ENCODE measurements at regions not wholly inside any gene's neighbourhood (a gene's known extent, or its start where the extent isn't known, plus 50 kb on each side); places are given as distances from the start of the nearest gene placed in this dataset.

DNA sequence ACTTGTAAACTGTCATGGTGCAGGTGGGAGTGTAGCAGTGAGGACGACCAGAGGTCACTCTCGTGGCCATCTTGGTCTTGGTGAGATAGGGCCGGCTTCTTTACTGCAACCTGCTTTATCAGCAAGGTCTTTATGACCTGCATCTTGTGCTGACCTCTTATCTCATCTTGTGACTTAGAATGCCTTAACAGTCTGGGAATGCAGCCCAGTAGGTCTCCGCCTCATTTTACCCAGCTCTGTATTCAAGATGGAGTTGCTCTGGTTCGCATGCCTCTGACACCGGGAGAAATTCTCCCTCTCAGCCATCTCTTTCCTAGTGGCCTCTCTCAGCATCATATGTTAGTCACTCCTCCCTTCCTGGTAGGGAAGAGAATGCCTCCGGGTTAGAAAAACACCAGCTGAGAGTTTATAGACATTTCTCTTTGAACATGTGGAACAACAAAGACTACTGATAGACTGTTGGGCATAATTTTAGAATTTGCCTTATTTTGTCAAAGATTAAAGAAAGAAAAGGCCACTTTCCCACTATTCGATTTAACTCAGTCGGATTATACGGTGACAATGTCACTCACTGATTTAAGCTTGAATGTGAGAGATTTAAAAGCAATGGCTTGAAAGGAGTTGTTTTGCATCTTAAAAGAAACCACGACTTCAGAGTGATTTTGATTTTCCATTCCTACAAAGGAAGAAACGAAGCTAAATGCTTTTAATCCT, 67.9 kb upstream of the SNX9 start:
- DNase-seq (ENCODE audit: low read depth, low spot score): no peak
- Histone ChIP-seq H3K27me3 (ENCODE audit: insufficient read depth, low read length) (no peaks in the 10 kb centered on the region), H3K4me3 (replicated peaks in 1 of 2; ENCODE audit: low read depth in 1 of 2, low read length in 2 of 2) (no peak overlapping the region), H2AFZ (ENCODE audit: low read depth, low read length, poor library complexity, severe bottlenecking) (no peak overlapping the region), H3K9me2 (ENCODE audit: insufficient read depth) (no peaks in the 10 kb centered on the region), H3K9ac (ENCODE audit: low read length) (no peak overlapping the region), H4K20me1 (ENCODE audit: insufficient read depth) (no peaks in the 10 kb centered on the region), H3K4me1 (ENCODE audit: control insufficient read depth in 1 of 2, insufficient read depth in 2 of 2, low read length in 2 of 2) (peaks cover under 1 to 32% of the 10 kb centered on the region in 2 experiments), H3K36me3 (ENCODE audit: control insufficient read depth in 1 of 2, insufficient read depth in 2 of 2, low read length in 2 of 2) (no peaks in the 10 kb centered on the region), H3K9me3 (ENCODE audit: control insufficient read depth in 1 of 2, insufficient read depth in 1 of 2, low read depth in 1 of 2, low read length in 2 of 2) (no peaks in the 10 kb centered on the region), H3K4me2 (ENCODE audit: low read length) (no peak overlapping the region), H3K27ac (ENCODE audit: low read depth, low read length) (no peak overlapping the region), H3K79me2 (ENCODE audit: insufficient read depth, low read length) (no peaks in the 10 kb centered on the region)
- BruUV-seq (replicated peaks): no TSS peak
- intact Hi-C loops (cut with micrococcal nuclease): loop anchor here (5.0 kb wide), 1 partner anchor 377 kb away; no protein-coding TSS in a partner anchor
- ChIA-PET POLR2A (no interaction called here), CTCF (interaction anchor here (0.9 kb wide), 1 partner anchor 118 kb away, joined by 5 read pairs; no protein-coding TSS in a partner anchor), RAD21 (ENCODE audit: low non-redundant PET in 1 of 2, low total read pairs in 2 of 2, uncharacterized antibody in 2 of 2, unreplicated experiment in 2 of 2) (no interaction called here)
- TF ChIP-seq CBX3 (IDR thresholded peaks at IDR 0.05; ENCODE audit: low read depth) (no peak), SP1 (IDR thresholded peaks at IDR 0.05; ENCODE audit: low read depth) (no peak), ZNF274 (IDR thresholded peaks at IDR 0.05; ENCODE audit: low read depth, low read length) (no peak), ELF1 (IDR thresholded peaks at IDR 0.05; ENCODE audit: borderline replicate concordance, low read depth) (no peak), CEBPB (IDR thresholded peaks at IDR 0.05; ENCODE audit: low read depth) (no peak), SRF (IDR thresholded peaks at IDR 0.05; ENCODE audit: low read depth) (no peak), ZFX (IDR thresholded peaks at IDR 0.05) (no peak), FOSL1 (IDR thresholded peaks at IDR 0.05; ENCODE audit: low read depth) (no peak), YY1 (IDR thresholded peaks at IDR 0.05; ENCODE audit: extremely low read depth, insufficient replicate concordance, low read depth, low read length) (no peak), POLR2AphosphoS5 (IDR thresholded peaks at IDR 0.05; ENCODE audit: low read depth, low read length) (no peak), EZH2phosphoT487 (IDR thresholded peaks at IDR 0.05; ENCODE audit: borderline replicate concordance) (no peak)
- TF ChIP-seq, protein P1, sequence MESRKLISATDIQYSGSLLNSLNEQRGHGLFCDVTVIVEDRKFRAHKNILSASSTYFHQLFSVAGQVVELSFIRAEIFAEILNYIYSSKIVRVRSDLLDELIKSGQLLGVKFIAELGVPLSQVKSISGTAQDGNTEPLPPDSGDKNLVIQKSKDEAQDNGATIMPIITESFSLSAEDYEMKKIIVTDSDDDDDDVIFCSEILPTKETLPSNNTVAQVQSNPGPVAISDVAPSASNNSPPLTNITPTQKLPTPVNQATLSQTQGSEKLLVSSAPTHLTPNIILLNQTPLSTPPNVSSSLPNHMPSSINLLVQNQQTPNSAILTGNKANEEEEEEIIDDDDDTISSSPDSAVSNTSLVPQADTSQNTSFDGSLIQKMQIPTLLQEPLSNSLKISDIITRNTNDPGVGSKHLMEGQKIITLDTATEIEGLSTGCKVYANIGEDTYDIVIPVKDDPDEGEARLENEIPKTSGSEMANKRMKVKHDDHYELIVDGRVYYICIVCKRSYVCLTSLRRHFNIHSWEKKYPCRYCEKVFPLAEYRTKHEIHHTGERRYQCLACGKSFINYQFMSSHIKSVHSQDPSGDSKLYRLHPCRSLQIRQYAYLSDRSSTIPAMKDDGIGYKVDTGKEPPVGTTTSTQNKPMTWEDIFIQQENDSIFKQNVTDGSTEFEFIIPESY (IDR thresholded peaks at IDR 0.05; ENCODE audit: extremely low read depth, insufficient replicate concordance, low read length): no peak
- TF ChIP-seq, protein P2, sequence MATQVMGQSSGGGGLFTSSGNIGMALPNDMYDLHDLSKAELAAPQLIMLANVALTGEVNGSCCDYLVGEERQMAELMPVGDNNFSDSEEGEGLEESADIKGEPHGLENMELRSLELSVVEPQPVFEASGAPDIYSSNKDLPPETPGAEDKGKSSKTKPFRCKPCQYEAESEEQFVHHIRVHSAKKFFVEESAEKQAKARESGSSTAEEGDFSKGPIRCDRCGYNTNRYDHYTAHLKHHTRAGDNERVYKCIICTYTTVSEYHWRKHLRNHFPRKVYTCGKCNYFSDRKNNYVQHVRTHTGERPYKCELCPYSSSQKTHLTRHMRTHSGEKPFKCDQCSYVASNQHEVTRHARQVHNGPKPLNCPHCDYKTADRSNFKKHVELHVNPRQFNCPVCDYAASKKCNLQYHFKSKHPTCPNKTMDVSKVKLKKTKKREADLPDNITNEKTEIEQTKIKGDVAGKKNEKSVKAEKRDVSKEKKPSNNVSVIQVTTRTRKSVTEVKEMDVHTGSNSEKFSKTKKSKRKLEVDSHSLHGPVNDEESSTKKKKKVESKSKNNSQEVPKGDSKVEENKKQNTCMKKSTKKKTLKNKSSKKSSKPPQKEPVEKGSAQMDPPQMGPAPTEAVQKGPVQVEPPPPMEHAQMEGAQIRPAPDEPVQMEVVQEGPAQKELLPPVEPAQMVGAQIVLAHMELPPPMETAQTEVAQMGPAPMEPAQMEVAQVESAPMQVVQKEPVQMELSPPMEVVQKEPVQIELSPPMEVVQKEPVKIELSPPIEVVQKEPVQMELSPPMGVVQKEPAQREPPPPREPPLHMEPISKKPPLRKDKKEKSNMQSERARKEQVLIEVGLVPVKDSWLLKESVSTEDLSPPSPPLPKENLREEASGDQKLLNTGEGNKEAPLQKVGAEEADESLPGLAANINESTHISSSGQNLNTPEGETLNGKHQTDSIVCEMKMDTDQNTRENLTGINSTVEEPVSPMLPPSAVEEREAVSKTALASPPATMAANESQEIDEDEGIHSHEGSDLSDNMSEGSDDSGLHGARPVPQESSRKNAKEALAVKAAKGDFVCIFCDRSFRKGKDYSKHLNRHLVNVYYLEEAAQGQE (IDR thresholded peaks at IDR 0.05; ENCODE audit: low read depth): no peak
- TF ChIP-seq, protein P3, sequence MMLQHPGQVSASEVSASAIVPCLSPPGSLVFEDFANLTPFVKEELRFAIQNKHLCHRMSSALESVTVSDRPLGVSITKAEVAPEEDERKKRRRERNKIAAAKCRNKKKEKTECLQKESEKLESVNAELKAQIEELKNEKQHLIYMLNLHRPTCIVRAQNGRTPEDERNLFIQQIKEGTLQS (IDR thresholded peaks at IDR 0.05): no peak
- TF ChIP-seq, protein P4, sequence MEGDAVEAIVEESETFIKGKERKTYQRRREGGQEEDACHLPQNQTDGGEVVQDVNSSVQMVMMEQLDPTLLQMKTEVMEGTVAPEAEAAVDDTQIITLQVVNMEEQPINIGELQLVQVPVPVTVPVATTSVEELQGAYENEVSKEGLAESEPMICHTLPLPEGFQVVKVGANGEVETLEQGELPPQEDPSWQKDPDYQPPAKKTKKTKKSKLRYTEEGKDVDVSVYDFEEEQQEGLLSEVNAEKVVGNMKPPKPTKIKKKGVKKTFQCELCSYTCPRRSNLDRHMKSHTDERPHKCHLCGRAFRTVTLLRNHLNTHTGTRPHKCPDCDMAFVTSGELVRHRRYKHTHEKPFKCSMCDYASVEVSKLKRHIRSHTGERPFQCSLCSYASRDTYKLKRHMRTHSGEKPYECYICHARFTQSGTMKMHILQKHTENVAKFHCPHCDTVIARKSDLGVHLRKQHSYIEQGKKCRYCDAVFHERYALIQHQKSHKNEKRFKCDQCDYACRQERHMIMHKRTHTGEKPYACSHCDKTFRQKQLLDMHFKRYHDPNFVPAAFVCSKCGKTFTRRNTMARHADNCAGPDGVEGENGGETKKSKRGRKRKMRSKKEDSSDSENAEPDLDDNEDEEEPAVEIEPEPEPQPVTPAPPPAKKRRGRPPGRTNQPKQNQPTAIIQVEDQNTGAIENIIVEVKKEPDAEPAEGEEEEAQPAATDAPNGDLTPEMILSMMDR (IDR thresholded peaks at IDR 0.05 in 2 of 3, conservative IDR thresholded peaks at IDR 0.05 in 1 of 3; ENCODE audit: borderline replicate concordance in 1 of 3, insufficient read depth in 1 of 3, low read depth in 2 of 3, low read length in 2 of 3): no peak
- ATAC-seq: no peak

Data from HCT116 (cell line).